ENCODE measurements at regions not wholly inside any gene's neighbourhood (a gene's known extent, or its start where the extent isn't known, plus 50 kb on each side); places are given as distances from the start of the nearest gene placed in this dataset.

DNA sequence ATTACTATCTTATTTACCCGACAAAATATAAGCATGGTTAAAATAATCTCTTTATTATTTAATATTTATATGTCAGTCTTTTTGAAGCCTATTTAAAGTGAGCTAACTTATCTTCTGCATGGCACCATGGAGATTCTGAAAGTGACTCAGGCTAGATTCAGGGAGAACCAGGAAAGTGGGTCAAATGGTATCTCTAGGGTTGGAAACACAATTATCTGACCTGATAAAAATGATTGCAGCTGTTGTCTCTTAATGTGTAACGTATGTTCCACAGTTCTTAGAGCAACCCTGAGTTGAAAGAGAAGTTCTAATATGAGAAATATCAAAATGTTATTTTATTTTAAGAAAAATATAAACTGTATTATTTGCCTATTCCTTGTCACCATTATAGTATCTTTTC is 143.1 kb upstream of the CARD18 start:
- H2AFZ ChIP-seq (ENCODE audit: insufficient read depth, low read depth, low read length, poor library complexity, severe bottlenecking) = no peak overlapping the region
- no peaks in the 10 kb centered on the region for H3K79me2 ChIP-seq (ENCODE audit: control insufficient read depth, insufficient read depth, low read length)
- ChIA-PET CTCF (no interaction called here), POLR2A (no interaction called here)
- H4K20me1 ChIP-seq (ENCODE audit: control insufficient read depth, insufficient read depth, low read length, poor library complexity, severe bottlenecking) = no peaks in the 10 kb centered on the region
- Mint-ChIP-seq H3K4me1 (no peaks in the 10 kb centered on the region), H3K9me3 (ENCODE audit: insufficient read depth) (no peaks in the 10 kb centered on the region), H3K27ac (no peak overlapping the region), H3K4me3 (no peak overlapping the region), H3K27me3 (no peaks in the 10 kb centered on the region)
- no peak for DNase-seq
- ATAC-seq (ENCODE audit: low read depth) = no peak
- H3K36me3 ChIP-seq (replicated peaks in 1 of 2; ENCODE audit: control extremely low read depth in 1 of 2, control insufficient read depth in 1 of 2, extremely low read depth in 1 of 2, insufficient read depth in 2 of 2, low read length in 1 of 2) = no peaks in the 10 kb centered on the region
- no peaks in the 10 kb centered on the region for H3K27me3 ChIP-seq (replicated peaks in 1 of 4; ENCODE audit: control extremely low read depth in 1 of 4, control insufficient read depth in 3 of 4, insufficient read depth in 4 of 4, low read length in 3 of 4)
- H3K9ac ChIP-seq (ENCODE audit: low read length) = no peak overlapping the region
- no peak overlapping the region for H3K27ac ChIP-seq (ENCODE audit: low read length in 2 of 2)
- H3K9me3 ChIP-seq (ENCODE audit: control extremely low read depth in 1 of 3, control insufficient read depth in 2 of 3, insufficient read depth in 1 of 3, low read length in 2 of 3) = no peaks in the 10 kb centered on the region
- no peak overlapping the region for H3K4me2 ChIP-seq (replicated peaks; ENCODE audit: low read depth, low read length, poor library complexity, severe bottlenecking)
- H3K4me1 ChIP-seq (ENCODE audit: control insufficient read depth in 2 of 2, insufficient read depth in 2 of 2, low read length in 2 of 2) = no peaks in the 10 kb centered on the region
- TF ChIP-seq EZH2 (IDR thresholded peaks at IDR 0.05; ENCODE audit: borderline replicate concordance, insufficient read depth, low read depth, low read length, poor library complexity, severe bottlenecking) = no peak
- TF ChIP-seq, protein P1, sequence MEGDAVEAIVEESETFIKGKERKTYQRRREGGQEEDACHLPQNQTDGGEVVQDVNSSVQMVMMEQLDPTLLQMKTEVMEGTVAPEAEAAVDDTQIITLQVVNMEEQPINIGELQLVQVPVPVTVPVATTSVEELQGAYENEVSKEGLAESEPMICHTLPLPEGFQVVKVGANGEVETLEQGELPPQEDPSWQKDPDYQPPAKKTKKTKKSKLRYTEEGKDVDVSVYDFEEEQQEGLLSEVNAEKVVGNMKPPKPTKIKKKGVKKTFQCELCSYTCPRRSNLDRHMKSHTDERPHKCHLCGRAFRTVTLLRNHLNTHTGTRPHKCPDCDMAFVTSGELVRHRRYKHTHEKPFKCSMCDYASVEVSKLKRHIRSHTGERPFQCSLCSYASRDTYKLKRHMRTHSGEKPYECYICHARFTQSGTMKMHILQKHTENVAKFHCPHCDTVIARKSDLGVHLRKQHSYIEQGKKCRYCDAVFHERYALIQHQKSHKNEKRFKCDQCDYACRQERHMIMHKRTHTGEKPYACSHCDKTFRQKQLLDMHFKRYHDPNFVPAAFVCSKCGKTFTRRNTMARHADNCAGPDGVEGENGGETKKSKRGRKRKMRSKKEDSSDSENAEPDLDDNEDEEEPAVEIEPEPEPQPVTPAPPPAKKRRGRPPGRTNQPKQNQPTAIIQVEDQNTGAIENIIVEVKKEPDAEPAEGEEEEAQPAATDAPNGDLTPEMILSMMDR (IDR thresholded peaks at IDR 0.05) = no peak
- no peak overlapping the region for H3K4me3 ChIP-seq (ENCODE audit: control extremely low read depth in 1 of 5, extremely low read depth in 1 of 5, insufficient read depth in 1 of 5, low read depth in 2 of 5, low read length in 4 of 5)
- intact Hi-C loops (cut with micrococcal nuclease) = no loop called here
- WGBS (ENCODE audit: insufficient coverage) = no CpG with 5 or more reads among the region's 2 CpGs

DNA sequence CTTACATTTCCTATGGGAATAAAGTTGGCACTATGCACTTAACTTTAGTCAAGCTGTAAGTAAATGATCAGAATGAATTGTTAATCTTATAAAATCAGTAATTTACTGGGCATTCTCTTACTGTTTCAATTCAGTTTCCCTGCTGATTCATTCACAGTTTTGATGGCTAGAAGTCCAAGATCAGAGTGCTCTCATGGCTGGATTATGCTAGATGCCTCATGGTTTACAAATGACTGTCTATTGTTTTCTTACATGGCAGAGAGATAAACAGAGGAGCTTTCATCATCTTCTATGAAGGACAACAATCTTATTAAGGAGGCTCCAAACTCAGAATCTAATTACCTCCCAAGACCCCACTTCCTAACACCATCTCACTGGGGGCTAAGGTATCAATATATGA is 135.1 kb upstream of the CARD18 start:
- POLR2A ChIA-PET = no interaction called here
- intact Hi-C loops (cut with micrococcal nuclease) = no loop called here
- Mint-ChIP-seq H3K4me3 (no peak overlapping the region), H3K9me3 (ENCODE audit: insufficient read depth) (no peaks in the 10 kb centered on the region), H3K4me1 (no peaks in the 10 kb centered on the region), H3K27me3 (no peaks in the 10 kb centered on the region), H3K27ac (no peak overlapping the region)
- DNase-seq (no peak), ATAC-seq (ENCODE audit: low read depth) (no peak)
- H3K27ac ChIP-seq (ENCODE audit: low read length in 2 of 2) = no peak overlapping the region
- CTCF ChIA-PET = no interaction called here
- H3K36me3 ChIP-seq (replicated peaks in 1 of 2; ENCODE audit: control extremely low read depth in 1 of 2, control insufficient read depth in 1 of 2, extremely low read depth in 1 of 2, insufficient read depth in 2 of 2, low read length in 1 of 2) = no peaks in the 10 kb centered on the region
- H3K9me3 ChIP-seq (ENCODE audit: control extremely low read depth in 1 of 3, control insufficient read depth in 2 of 3, insufficient read depth in 1 of 3, low read length in 2 of 3) = peaks cover 0 to 2% (median 0%) of the 10 kb centered on the region in 3 donors
- no peak overlapping the region for H3K9ac ChIP-seq (ENCODE audit: low read length)
- H3K4me3 ChIP-seq (ENCODE audit: control extremely low read depth in 1 of 5, extremely low read depth in 1 of 5, insufficient read depth in 1 of 5, low read depth in 2 of 5, low read length in 4 of 5) = no peak overlapping the region
- H3K27me3 ChIP-seq (replicated peaks in 1 of 4; ENCODE audit: control extremely low read depth in 1 of 4, control insufficient read depth in 3 of 4, insufficient read depth in 4 of 4, low read length in 3 of 4) = no peaks in the 10 kb centered on the region
- no peak overlapping the region for H3K4me2 ChIP-seq (replicated peaks; ENCODE audit: low read depth, low read length, poor library complexity, severe bottlenecking)
- no peaks in the 10 kb centered on the region for H3K4me1 ChIP-seq (ENCODE audit: control insufficient read depth in 2 of 2, insufficient read depth in 2 of 2, low read length in 2 of 2)
- TF ChIP-seq, protein P1 (IDR thresholded peaks at IDR 0.05) = no peak
- TF ChIP-seq EZH2 (IDR thresholded peaks at IDR 0.05; ENCODE audit: borderline replicate concordance, insufficient read depth, low read depth, low read length, poor library complexity, severe bottlenecking) = no peak
- H4K20me1 ChIP-seq (ENCODE audit: control insufficient read depth, insufficient read depth, low read length, poor library complexity, severe bottlenecking) = no peaks in the 10 kb centered on the region
- no peak overlapping the region for H2AFZ ChIP-seq (ENCODE audit: insufficient read depth, low read depth, low read length, poor library complexity, severe bottlenecking)
- no peaks in the 10 kb centered on the region for H3K79me2 ChIP-seq (ENCODE audit: control insufficient read depth, insufficient read depth, low read length)

All from B cell (primary cell).